AG10803 (cell line): ENCODE measurements at regions not wholly inside any gene's neighbourhood (a gene's known extent, or its start where the extent isn't known, plus 50 kb on each side); places are given as distances from the start of the nearest gene placed in this dataset.

ENCODE experiments used
- DNase-seq: peaks from one replicate; pipeline ENCODE4 v3.0.0; 2010; ENCODE audit warnings: low read depth
- H3K4me3 ChIP-seq: 2 replicates; pipeline ENCODE4 v1.5.1; 2011; ENCODE audit warnings: mild to moderate bottlenecking, low read length, control low read depth
- TF ChIP-seq, protein P1 (sequence below): conservative IDR thresholded peaks from 2 replicates; pipeline ENCODE4 v1.5.1; 2011; ENCODE audit warnings: mild to moderate bottlenecking, low read length, control low read depth, inconsistent platforms

GRCh38 chr12:77167801-77168200, 102.4 kb upstream of the E2F7 start:
- H3K4me3 ChIP-seq = no peak overlapping the region
- peak; percentile 80 for DNase-seq
- TF ChIP-seq, protein P1, sequence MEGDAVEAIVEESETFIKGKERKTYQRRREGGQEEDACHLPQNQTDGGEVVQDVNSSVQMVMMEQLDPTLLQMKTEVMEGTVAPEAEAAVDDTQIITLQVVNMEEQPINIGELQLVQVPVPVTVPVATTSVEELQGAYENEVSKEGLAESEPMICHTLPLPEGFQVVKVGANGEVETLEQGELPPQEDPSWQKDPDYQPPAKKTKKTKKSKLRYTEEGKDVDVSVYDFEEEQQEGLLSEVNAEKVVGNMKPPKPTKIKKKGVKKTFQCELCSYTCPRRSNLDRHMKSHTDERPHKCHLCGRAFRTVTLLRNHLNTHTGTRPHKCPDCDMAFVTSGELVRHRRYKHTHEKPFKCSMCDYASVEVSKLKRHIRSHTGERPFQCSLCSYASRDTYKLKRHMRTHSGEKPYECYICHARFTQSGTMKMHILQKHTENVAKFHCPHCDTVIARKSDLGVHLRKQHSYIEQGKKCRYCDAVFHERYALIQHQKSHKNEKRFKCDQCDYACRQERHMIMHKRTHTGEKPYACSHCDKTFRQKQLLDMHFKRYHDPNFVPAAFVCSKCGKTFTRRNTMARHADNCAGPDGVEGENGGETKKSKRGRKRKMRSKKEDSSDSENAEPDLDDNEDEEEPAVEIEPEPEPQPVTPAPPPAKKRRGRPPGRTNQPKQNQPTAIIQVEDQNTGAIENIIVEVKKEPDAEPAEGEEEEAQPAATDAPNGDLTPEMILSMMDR = no peak

DNA sequence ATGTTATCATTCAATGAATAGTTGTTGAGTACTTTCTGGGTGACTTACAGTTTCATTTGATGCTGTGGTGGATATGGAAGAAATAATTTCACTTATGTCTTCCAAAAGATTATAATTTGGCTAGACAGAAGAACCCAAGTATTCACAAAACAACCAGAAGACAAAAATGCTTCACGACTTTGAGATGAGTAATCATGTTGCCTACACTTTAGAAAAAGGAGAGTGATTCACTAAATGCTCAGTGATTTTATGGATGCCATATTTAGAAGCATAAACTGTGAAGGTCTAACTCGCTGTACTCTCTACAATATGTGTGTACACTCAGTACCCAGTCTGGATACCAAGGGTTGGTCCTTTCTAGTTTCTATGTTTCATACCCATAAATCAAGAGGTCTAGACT, 101.3 kb upstream of the E2F7 start:
- no peak overlapping the region for H3K4me3 ChIP-seq
- TF ChIP-seq, protein P1 = no peak
- peak; percentile 70 for DNase-seq

DNA sequence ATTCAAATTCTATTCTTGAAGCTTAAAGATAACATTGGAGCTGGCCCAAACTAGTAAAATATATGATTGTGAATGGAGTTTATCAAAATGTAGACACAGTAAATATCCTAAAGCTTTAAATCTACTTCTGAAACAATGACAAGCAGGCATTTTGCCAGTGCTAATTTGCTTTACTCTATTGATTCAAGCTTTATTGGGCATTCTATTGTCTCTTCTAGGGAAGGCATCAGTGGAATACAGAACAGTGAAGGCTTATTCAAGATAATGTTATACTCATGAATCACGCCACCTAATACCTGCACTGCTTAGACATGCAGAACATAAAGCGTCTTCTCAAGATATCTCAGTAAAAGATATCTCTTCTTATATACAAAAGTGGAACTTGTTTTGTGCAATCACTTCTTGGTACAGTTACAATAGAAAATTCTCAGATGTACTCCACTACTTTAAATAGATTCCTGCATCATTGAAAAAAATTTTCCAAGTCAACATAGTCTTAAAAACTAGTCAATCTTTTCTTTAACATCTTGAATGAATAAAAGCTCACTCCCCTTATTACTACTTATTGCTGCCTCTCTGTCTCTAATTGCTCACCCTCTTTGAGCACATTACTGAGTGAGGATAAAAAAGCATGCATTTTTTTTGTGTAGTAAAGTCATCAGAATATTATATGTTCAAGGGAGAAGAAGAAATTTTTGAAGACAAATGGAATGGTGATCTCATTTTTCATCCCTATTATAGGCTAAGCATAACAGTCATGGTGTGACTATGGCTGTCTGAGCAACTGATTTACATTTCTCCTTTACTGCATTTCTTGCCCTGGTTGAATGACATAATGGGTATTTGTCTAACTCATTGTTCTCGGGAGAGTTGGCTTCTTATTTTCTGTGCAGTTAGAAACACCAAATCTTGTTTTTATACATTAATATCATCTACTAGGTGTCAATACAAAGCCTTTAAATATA, 98.0 kb upstream of the E2F7 start:
- H3K4me3 ChIP-seq = no peak overlapping the region
- TF ChIP-seq, protein P1 = no peak
- peak; percentile 55 for DNase-seq

DNA sequence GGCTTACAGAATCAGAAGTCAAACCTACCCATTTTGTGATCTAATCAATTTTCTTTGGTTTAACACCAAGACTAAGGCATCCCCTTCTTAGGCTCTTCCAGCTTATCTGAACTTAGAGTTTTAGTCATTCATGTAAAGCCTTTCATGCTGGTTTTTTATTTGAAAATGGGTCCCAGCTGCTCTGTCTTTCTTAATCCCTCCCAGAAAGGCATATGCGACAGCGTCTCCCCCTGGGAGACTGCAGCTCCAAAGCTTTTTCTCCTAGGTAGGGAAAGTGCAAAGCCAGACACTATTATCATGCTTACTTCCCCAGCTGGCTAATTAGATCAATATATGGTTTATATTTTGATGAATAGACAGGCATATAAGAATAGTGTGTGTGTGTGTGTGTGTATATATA, 96.6 kb upstream of the E2F7 start:
- H3K4me3 ChIP-seq = no peak overlapping the region
- no peak for DNase-seq
- TF ChIP-seq, protein P1 = no peak

DNA sequence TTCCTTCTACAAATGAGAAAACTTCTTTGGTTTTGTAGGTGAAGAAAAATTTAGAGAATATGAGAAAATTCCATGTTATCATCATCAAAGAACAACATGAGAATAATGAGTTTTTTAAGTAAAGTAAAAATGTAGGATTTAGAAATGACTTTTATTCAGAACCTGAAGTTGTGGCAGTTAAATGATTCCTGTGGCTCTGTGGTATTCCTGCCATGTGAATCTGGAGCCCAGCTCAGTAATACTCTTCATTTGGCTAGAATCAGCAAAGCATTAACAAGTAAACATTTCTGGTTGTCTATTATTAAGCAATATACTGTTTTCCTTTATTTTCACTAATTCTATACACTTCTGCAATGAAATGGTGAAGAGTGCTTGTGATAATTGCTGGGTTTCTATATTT, 95.6 kb upstream of the E2F7 start:
- TF ChIP-seq, protein P1 = no peak
- H3K4me3 ChIP-seq = no peak overlapping the region
- DNase-seq = peak; percentile 84

DNA sequence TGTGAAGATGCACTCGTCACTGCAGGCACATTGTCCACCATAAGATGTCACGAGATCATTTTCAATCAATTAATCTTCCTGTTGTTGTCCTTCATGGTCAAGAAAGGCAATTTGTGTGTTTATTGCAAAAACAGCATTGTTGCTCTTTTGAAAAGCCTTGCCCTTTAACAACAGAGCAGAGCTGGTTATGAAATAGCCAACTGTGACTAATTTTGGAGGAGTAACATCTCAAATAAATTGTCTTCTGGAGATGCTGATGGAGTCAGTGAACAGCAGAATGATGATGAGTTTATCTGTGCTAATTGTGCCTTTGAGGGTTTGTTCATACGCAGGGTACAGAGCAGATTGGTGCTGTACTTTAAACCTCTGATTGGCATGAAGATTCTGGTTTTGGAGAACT, 88.3 kb upstream of the E2F7 start:
- DNase-seq = peak; percentile 56
- TF ChIP-seq, protein P1 = no peak

DNA sequence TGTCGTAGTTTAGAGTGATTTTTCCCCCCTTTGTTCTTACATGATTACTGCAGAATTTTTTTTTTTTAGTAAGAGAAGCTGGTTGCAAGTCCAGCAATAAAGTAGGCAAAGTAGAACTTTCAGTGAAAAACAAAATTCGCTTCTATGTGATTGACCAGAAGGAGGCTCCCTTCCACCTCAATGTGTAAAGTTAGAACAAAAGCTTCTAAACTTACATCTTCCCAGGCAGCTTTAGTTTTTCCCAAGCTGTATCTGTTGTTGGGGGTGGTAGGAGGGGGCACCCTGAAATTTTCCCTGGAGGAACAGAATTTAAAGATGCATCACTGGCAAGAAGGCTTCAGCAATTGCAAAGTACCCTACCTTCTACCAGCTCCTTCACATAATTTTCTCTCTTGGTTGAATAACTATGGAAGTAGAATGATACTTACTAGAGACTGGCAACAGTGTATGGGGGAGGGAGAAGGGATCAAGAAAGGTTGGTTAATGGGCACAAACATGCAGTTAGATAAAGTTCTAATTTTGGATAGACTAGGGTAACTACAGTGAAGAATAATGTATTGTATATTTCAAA, 87.3 kb upstream of the E2F7 start:
- no peak overlapping the region for H3K4me3 ChIP-seq
- TF ChIP-seq, protein P1 = peak; percentile 82
- peak; percentile 63 for DNase-seq

More for the DNA sequence above, 88.3 kb upstream of the E2F7 start:
- H3K4me3 ChIP-seq = no peak overlapping the region
